ENCODE measurements at regions not wholly inside any gene's neighbourhood (a gene's known extent, or its start where the extent isn't known, plus 50 kb on each side); places are given as distances from the start of the nearest gene placed in this dataset.
"Not testable (repeated sequence)": the region's sequence is repeated elsewhere in the genome, so short reads cannot be mapped to it uniquely, and the experiment has no call there.

DNA sequence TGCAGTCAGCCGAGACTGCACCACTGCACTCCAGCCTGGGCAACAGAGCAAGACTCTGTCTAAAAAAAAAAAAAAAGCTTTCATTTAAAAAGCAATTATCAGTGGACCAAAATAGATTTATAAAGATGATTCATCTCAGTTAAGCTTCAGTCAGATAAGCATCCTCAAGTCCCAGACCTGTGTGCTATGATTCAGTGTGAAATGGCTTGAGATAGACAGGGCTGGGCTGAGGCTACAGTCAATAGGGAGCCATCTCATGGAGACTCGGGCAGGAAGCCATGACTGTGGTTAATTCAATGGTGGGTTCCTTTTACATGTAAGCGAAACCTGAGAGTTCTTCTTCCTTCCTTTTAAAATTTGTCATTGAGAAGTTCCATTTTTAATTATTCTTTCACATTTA is 276.0 kb downstream of the TFAP2A start:
- intact Hi-C loops (cut with DNase I, micrococcal nuclease), result no loop called here
- Mint-ChIP-seq H3K9me3 (ENCODE audit: low read depth) (peaks cover 3% of the 10 kb centered on the region), H3K27ac (no peak overlapping the region), H3K36me3 (ENCODE audit: low read depth) (no peaks in the 10 kb centered on the region), H3K4me3 (no peak overlapping the region), H3K27me3 (peaks cover 2% of the 10 kb centered on the region), H3K4me1 (no peaks in the 10 kb centered on the region)
- ChIA-PET CTCF (no interaction called here), POLR2A (no interaction called here)
- no peak for DNase-seq
- no peak for ATAC-seq

DNA sequence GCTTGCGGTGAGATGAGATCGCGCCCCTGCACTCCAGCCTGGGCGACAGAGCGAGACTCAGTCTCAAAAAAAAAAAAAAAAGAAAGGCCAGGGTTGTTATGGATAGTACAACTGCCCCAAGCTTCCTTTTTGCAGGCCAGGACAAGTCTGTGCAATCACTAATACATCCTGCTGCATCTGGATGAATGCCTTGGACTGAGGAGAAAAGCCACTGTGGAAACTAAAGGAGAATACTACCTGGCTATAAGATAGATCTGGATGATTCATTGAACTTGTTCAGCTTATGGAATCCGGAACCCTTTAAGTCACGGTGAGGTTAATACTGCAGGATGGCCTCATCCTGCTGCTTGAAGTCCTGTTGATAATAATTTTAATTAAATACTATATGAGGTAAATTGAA is 278.2 kb downstream of the TFAP2A start:
- ATAC-seq (no peak), DNase-seq (no peak)
- no peak overlapping the region for H3K27ac Mint-ChIP-seq
- peaks cover 7% of the 10 kb centered on the region for H3K9me3 Mint-ChIP-seq (ENCODE audit: low read depth)
- POLR2A ChIA-PET, result no interaction called here
- CTCF ChIA-PET, result no interaction called here
- no peaks in the 10 kb centered on the region for H3K27me3 Mint-ChIP-seq
- H3K36me3 Mint-ChIP-seq (ENCODE audit: low read depth), result no peaks in the 10 kb centered on the region
- intact Hi-C loops (cut with DNase I, micrococcal nuclease), result no loop called here
- no peaks in the 10 kb centered on the region for H3K4me1 Mint-ChIP-seq
- no peak overlapping the region for H3K4me3 Mint-ChIP-seq

DNA sequence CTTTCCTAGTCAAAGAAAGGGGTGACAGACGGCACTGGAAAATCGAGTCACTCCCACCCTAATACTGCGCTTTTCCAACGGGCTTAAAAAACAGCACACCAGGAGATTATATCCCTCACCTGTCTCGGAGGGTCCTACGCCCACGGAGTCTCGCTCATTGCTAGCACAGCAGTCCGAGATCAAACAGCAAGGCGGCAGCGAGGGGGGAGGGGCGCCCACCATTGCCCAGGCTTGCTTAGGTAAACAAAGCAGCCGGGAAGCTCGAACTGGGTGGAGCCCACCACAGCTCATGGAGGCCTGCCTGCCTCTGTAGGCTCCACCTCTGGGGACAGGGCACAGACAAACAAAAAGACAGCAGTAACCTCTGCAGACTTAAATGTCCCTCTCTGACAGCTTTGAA is 280.7 kb downstream of the TFAP2A start:
- ATAC-seq; H3K27ac Mint-ChIP-seq; CTCF ChIA-PET; H3K4me1 Mint-ChIP-seq; intact Hi-C loops (cut with DNase I, micrococcal nuclease); H3K36me3 Mint-ChIP-seq (ENCODE audit: low read depth); H3K4me3 Mint-ChIP-seq; POLR2A ChIA-PET; H3K27me3 Mint-ChIP-seq; DNase-seq; H3K9me3 Mint-ChIP-seq (ENCODE audit: low read depth): not testable (repeated sequence)

DNA sequence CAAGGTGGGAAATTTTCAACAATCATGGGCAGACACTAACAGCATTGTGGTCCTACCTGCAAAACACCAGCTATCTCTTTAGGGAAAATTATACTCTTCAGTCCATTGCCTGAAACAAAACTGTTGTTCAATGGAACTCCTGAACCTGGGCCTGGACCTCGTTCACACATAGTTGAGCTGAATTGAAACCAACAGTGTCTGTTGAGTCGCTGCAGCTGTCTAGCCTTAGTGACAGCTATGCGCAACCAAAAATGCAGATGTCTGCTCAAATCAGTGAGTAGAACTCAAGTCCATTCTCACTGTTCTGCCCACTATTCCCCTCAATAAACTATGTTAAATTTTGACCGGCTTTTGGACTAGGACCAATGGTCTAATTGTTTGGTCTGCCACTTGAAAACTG is 286.2 kb downstream of the TFAP2A start:
- Mint-ChIP-seq H3K27me3 (peaks cover 3% of the 10 kb centered on the region), H3K36me3 (ENCODE audit: low read depth) (no peaks in the 10 kb centered on the region), H3K4me3 (no peak overlapping the region), H3K4me1 (no peaks in the 10 kb centered on the region), H3K27ac (no peak overlapping the region), H3K9me3 (ENCODE audit: low read depth) (peaks cover 3% of the 10 kb centered on the region)
- ATAC-seq, result no peak
- intact Hi-C loops (cut with DNase I, micrococcal nuclease), result no loop called here
- POLR2A ChIA-PET, result no interaction called here
- CTCF ChIA-PET, result no interaction called here
- no peak for DNase-seq

DNA sequence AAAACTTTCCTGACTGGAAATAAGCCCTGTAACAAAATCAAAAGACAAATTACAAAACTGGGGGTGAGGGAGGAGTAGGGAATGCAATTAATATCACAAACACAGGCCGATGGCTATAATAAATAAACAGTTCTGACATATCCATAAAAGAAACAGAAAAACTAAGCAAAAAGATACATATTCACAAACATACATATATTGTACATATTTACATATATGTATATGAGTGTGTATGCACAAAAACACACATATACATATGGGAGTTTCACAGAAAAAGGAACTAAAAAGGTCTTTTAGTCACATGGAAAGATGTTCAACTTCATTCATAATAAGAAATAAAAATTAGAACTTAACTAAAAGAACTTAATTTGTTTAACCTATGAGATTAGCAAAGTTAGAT is 292.7 kb downstream of the TFAP2A start:
- H3K36me3 Mint-ChIP-seq (ENCODE audit: low read depth), result no peaks in the 10 kb centered on the region
- no peaks in the 10 kb centered on the region for H3K27me3 Mint-ChIP-seq
- no peak overlapping the region for H3K27ac Mint-ChIP-seq
- POLR2A ChIA-PET, result no interaction called here
- DNase-seq (no peak), ATAC-seq (no peak)
- no peak overlapping the region for H3K4me3 Mint-ChIP-seq
- intact Hi-C loops (cut with DNase I, micrococcal nuclease), result no loop called here
- no peaks in the 10 kb centered on the region for H3K4me1 Mint-ChIP-seq
- no peaks in the 10 kb centered on the region for H3K9me3 Mint-ChIP-seq (ENCODE audit: low read depth)
- CTCF ChIA-PET, result interaction anchor here (0.5 kb wide), 1 partner anchor 313 kb away, joined by 6 read pairs; no protein-coding TSS in a partner anchor

DNA sequence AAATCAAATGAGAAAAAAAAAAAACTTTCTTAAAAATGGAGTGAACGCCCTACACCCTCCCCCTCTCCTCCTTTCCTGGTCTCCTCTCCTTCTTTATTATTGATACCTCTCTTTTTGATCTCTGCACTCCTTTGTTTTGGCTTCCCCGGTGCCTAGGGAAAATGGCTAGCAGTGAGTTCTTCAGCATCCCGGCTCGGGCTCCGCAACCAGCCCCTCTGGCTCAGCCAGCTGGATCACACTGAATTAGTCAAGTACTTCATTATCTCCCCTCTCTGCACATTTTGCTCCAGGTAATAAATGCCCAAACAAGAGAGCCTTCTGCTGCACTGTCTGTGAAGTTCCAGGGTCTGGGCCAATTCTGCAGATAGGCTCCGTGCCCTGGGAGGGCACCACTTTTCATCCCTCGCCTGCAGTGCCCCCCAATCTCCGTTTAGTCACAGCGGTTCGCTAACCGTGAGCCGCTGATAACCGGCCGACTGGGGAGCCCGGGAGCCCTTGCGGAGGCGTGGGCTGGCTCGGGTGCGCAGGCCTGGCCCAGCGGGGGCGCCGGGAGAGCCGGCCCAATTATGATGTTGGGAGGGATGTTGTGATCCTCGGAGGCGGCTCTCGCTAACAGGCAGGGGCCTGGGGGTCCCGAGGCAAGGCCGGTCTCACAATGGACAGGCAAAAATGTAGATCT is 301.9 kb downstream of the TFAP2A start:
- H3K36me3 Mint-ChIP-seq (ENCODE audit: low read depth), result no peaks in the 10 kb centered on the region
- DNase-seq (no peak), ATAC-seq (no peak)
- intact Hi-C loops (cut with DNase I, micrococcal nuclease), result no loop called here
- no peak overlapping the region for H3K4me3 Mint-ChIP-seq
- no peak overlapping the region for H3K27ac Mint-ChIP-seq
- no peaks in the 10 kb centered on the region for H3K9me3 Mint-ChIP-seq (ENCODE audit: low read depth)
- ChIA-PET CTCF (no interaction called here), POLR2A (no interaction called here)
- H3K27me3 Mint-ChIP-seq, result peaks cover 21% of the 10 kb centered on the region
- H3K4me1 Mint-ChIP-seq, result no peaks in the 10 kb centered on the region

DNA sequence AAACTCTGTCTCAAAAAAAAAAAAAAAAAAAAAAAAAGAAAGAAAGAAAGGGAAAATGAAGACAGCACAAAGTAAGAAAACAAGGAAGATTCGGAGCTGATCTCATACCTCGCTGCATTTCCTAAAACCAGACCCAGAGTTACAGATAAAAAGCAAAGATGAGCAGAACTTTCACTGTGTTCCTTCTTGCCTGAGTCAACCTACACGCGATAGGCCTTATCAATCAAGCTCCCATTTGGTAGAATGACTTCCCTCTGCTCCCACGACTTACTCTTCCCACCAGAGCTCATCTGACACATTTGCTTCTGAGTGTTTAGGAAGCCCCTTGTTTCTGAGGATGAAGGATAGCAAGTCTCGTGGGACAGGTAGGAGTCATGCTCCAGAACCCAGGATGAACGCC is 302.9 kb downstream of the TFAP2A start:
- intact Hi-C loops (cut with DNase I, micrococcal nuclease), result no loop called here
- Mint-ChIP-seq H3K9me3 (ENCODE audit: low read depth) (no peaks in the 10 kb centered on the region), H3K27me3 (peaks cover 21% of the 10 kb centered on the region), H3K4me3 (no peak overlapping the region), H3K4me1 (no peaks in the 10 kb centered on the region), H3K27ac (no peak overlapping the region), H3K36me3 (ENCODE audit: low read depth) (no peaks in the 10 kb centered on the region)
- DNase-seq (no peak), ATAC-seq (no peak)
- ChIA-PET POLR2A (no interaction called here), CTCF (no interaction called here)

DNA sequence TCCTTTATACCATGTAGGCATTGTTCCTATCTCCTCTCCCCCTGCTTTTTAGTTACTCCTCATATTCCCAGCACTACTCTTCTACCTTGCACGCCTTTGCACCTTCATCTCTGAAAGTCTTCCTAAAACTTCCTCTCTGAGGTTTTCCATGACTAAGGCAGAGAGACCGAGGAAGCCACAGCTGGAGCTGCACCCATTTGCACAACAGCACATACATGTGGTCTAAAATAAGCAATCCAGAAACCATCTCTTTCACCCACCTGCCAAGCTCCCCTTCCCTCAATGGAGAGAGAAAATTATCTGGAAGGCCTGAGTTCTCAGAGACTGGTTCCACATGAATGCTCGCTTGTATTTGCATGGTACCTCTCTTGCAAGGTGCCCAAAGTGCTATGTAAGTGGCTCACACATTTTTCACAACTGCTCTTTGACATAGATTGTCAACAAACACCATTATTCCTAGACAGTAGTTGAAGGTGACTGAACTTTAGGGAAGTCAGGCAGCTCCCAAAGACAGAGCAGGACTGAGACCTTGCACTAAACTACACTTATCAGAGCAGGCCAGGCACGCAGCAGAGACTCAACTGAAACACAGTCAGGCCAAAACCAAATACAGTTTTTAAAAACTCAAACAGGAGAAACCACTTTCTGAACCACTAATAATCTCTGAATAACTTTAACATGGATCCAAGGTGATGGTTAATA is 313.2 kb downstream of the TFAP2A start:
- Mint-ChIP-seq H3K4me1 (no peaks in the 10 kb centered on the region), H3K27ac (no peak overlapping the region), H3K4me3 (no peak overlapping the region), H3K36me3 (ENCODE audit: low read depth) (no peaks in the 10 kb centered on the region), H3K27me3 (peaks cover 2% of the 10 kb centered on the region), H3K9me3 (ENCODE audit: low read depth) (no peaks in the 10 kb centered on the region)
- DNase-seq, result no peak
- POLR2A ChIA-PET, result no interaction called here
- intact Hi-C loops (cut with DNase I, micrococcal nuclease), result no loop called here
- no peak for ATAC-seq
- CTCF ChIA-PET, result no interaction called here

DNA sequence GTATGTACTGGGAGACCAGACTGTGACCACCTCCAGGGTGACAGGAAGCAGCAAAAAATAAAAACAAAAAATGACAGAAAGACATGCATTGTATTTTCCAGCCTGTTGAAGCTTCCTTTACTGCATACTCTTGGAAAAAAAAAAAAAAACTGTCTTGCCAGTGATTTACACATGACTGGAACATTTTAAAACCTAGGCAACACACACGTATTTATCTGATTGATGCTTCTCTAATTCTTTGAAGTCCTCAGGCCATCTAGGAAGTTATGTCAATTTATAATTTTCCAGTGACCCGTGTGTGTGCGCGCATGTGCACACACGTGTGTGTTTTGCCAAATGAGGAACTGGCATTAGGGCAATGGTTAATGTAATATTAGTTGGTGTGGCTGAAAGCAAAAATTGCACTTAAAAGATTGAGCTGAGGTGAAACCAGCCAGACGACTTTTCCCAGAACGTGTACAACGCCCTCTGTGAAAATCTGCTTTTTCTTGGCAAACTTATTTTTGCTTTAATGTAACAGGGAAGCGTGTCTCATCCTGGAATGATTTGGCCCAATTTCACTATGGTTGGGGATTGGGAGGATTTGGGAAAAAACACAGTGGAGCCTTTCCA is 315.2 kb downstream of the TFAP2A start:
- DNase-seq (no peak), ATAC-seq (no peak)
- Mint-ChIP-seq H3K9me3 (ENCODE audit: low read depth) (no peaks in the 10 kb centered on the region), H3K4me3 (no peak overlapping the region), H3K36me3 (ENCODE audit: low read depth) (no peaks in the 10 kb centered on the region), H3K27ac (no peak overlapping the region), H3K27me3 (peaks cover 2% of the 10 kb centered on the region), H3K4me1 (no peaks in the 10 kb centered on the region)
- ChIA-PET CTCF (no interaction called here), POLR2A (no interaction called here)
- intact Hi-C loops (cut with DNase I, micrococcal nuclease), result no loop called here

DNA sequence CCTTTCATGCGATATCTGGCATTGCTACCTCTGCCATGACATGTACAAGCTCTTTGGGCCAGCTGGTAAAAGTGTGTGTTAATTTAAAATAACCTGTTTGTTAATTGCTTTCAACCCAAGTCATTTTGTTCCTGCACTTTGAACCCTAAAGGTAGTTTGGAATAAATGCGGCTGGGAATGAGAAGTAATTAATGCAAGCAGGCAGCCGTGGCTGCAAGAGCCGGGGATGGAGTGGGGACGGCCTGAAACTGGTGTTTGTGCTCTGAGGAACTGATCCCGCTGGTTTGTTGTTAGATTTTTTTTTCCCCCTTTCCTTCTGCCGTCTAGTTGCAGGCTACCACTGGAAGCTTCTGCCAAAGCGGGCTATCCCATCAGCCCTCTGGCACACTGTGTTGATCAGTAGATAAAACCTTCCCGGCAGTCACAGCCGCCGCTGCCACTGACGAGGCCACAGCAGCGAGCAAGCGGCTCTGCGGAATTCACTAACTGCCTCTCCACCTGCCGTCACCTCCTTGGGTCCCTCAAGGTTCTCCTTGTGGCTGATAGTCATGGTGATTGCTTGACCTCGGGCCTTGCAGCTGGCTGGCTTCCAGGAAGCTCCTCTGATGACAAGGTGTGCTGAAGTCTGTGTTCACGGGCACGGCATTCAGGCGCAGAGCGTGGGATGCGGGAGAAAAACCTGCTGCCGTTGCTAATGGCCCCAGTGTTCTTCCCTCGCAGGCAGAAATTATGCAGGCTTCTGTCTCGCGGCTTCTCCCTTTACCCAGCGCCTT is 315.9 kb downstream of the TFAP2A start:
- H3K36me3 Mint-ChIP-seq (ENCODE audit: low read depth), result no peaks in the 10 kb centered on the region
- peaks cover 3% of the 10 kb centered on the region for H3K9me3 Mint-ChIP-seq (ENCODE audit: low read depth)
- H3K27me3 Mint-ChIP-seq, result peaks cover 2% of the 10 kb centered on the region
- no peak overlapping the region for H3K27ac Mint-ChIP-seq
- CTCF ChIA-PET, result no interaction called here
- intact Hi-C loops (cut with DNase I, micrococcal nuclease), result no loop called here
- ATAC-seq (no peak), DNase-seq (no peak)
- no peaks in the 10 kb centered on the region for H3K4me1 Mint-ChIP-seq
- no peak overlapping the region for H3K4me3 Mint-ChIP-seq
- POLR2A ChIA-PET, result no interaction called here

DNA sequence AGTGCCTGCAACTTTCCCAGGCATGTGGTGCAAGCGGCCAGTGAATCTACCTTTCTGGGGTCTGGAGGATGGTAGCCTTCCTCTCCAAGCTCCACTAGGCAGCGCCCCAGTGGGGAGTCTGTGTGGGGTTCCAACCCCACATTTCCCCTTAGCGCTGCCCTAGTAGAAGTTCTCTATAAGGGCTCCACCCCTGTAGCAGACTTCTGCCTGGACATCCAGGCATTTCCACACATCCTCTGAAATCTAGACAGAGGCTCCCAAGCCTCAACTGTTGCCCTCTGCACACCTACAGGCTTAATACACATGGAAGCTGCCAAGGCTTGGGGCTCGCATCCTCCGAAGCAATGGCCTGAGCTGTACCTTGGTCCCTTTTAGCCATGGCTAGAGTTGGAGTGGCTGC is 321.6 kb downstream of the TFAP2A start:
- Mint-ChIP-seq H3K27ac (no peak overlapping the region), H3K4me3 (no peak overlapping the region), H3K4me1 (no peaks in the 10 kb centered on the region), H3K36me3 (ENCODE audit: low read depth) (no peaks in the 10 kb centered on the region), H3K27me3 (peaks cover 2% of the 10 kb centered on the region), H3K9me3 (ENCODE audit: low read depth) (peaks cover 12% of the 10 kb centered on the region)
- no peak for ATAC-seq
- ChIA-PET CTCF (no interaction called here), POLR2A (no interaction called here)
- DNase-seq, result no peak
- intact Hi-C loops (cut with DNase I, micrococcal nuclease), result no loop called here
